Spleen (tissue), 7 donors: ENCODE measurements at regions not wholly inside any gene's neighbourhood (a gene's known extent, or its start where the extent isn't known, plus 50 kb on each side); places are given as distances from the start of the nearest gene placed in this dataset.

ENCODE experiments used
- CTCF ChIP-seq, 11 experiments: fragments of 200-600 bp in 7 of 11; fragments of 450-650 bp in 4 of 11; sonication (generic) in 4 of 11; IDR thresholded peaks in 8 of 11; conservative IDR thresholded peaks in 3 of 11; 1 replicate in 7 of 11; 2 replicates in 4 of 11; pipeline versions ENCODE4 v1.4.0 to v1.8.0; 2016 to 2021; ENCODE audit warnings: antibody characterized with exemption in 11 of 11, inconsistent platforms in 4 of 11, mild to moderate bottlenecking in 1 of 11
- POLR2AphosphoS5 ChIP-seq, 3 donors: sonication (generic); formaldehyde crosslinking; IDR thresholded peaks; one replicate each; pipeline ENCODE4 v1.5.1; 2017; ENCODE audit warnings: antibody characterized with exemption in 3 of 3
- donor health status: DM: no; HTN: no; CAD: no; lungs with moderate emphysema.
- donor health status: DM: no; HTN: no; CAD: no.
- donor health status: DM: no; HTN: no; CAD: no.

- TF ChIP-seq CTCF (IDR thresholded peaks at IDR 0.05 in 8 of 11, conservative IDR thresholded peaks at IDR 0.05 in 3 of 11) (no peak), POLR2AphosphoS5 (IDR thresholded peaks at IDR 0.05) (no peak)
Measured at GRCh38 chr6:113011389-113011788, 664.3 kb downstream of the RFPL4B start.
